ENCODE measurements at regions not wholly inside any gene's neighbourhood (a gene's known extent, or its start where the extent isn't known, plus 50 kb on each side); places are given as distances from the start of the nearest gene placed in this dataset.

DNA sequence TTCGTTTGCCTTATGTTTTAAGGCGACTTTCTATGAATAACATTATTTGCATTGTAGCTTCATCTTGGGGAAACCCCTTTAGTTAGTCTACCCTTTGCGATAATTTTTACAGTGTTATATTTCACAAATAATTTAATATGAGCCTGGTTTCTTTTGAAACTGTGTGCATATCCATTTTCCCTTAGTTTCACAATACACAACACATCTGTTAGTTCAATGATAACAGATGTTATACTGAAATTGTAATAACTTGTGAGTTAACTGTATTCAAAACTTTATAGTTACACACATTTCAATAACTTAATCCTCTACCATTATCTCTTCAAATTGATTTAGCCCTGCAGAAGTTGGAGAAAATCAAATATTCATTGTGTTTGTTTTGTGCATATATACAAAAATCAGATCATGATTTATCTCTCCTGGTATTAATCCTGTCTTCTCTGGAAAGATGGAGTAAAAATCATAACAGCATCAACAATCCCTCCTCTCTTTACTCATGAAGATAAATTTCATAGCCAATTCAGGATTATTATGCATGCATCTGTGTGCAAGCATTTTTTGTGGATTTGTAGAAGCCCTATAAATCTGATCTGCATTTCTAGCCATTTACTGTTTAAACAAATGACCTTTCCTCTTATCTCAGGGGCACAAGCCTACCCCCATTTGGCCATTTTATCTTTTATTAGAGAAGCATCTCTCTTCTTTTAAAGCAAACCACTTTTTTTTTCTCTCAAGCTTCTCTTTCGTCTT lies 304.0 kb downstream of the VPS13C start:
- TF ChIP-seq, protein P1, sequence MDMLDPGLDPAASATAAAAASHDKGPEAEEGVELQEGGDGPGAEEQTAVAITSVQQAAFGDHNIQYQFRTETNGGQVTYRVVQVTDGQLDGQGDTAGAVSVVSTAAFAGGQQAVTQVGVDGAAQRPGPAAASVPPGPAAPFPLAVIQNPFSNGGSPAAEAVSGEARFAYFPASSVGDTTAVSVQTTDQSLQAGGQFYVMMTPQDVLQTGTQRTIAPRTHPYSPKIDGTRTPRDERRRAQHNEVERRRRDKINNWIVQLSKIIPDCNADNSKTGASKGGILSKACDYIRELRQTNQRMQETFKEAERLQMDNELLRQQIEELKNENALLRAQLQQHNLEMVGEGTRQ (IDR thresholded peaks at IDR 0.05; ENCODE audit: low read depth, low read length) = no peak
- TF ChIP-seq CEBPB (IDR thresholded peaks at IDR 0.05; ENCODE audit: low read depth, low read length) = no peak
- no peak for TF ChIP-seq POLR2A (IDR thresholded peaks at IDR 0.05; ENCODE audit: low read depth, low read length)
- TF ChIP-seq RFX5 (IDR thresholded peaks at IDR 0.05; ENCODE audit: low read depth, low read length) = no peak
- TF ChIP-seq RCOR1 (IDR thresholded peaks at IDR 0.05; ENCODE audit: insufficient replicate concordance, low read length) = no peak
- TF ChIP-seq FOS (IDR thresholded peaks at IDR 0.05; ENCODE audit: low read depth, low read length) = no peak
- TF ChIP-seq BHLHE40 (IDR thresholded peaks at IDR 0.05; ENCODE audit: low read depth, low read length) = no peak
- no peak for TF ChIP-seq MXI1 (IDR thresholded peaks at IDR 0.05; ENCODE audit: borderline replicate concordance, low read depth, low read length)
- no peak for TF ChIP-seq SMC3 (IDR thresholded peaks at IDR 0.05; ENCODE audit: low read depth, low read length)
- no peak for TF ChIP-seq NFE2L2 (IDR thresholded peaks at IDR 0.05; ENCODE audit: low read depth, low read length)
- no peak for TF ChIP-seq RAD21 (IDR thresholded peaks at IDR 0.05; ENCODE audit: low read length)
- TF ChIP-seq CHD1 (IDR thresholded peaks at IDR 0.05; ENCODE audit: low read depth, low read length) = no peak
- TF ChIP-seq, protein P2, sequence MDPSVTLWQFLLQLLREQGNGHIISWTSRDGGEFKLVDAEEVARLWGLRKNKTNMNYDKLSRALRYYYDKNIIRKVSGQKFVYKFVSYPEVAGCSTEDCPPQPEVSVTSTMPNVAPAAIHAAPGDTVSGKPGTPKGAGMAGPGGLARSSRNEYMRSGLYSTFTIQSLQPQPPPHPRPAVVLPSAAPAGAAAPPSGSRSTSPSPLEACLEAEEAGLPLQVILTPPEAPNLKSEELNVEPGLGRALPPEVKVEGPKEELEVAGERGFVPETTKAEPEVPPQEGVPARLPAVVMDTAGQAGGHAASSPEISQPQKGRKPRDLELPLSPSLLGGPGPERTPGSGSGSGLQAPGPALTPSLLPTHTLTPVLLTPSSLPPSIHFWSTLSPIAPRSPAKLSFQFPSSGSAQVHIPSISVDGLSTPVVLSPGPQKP (IDR thresholded peaks at IDR 0.05; ENCODE audit: borderline replicate concordance, low read depth, low read length) = no peak
- TF ChIP-seq, protein P3, sequence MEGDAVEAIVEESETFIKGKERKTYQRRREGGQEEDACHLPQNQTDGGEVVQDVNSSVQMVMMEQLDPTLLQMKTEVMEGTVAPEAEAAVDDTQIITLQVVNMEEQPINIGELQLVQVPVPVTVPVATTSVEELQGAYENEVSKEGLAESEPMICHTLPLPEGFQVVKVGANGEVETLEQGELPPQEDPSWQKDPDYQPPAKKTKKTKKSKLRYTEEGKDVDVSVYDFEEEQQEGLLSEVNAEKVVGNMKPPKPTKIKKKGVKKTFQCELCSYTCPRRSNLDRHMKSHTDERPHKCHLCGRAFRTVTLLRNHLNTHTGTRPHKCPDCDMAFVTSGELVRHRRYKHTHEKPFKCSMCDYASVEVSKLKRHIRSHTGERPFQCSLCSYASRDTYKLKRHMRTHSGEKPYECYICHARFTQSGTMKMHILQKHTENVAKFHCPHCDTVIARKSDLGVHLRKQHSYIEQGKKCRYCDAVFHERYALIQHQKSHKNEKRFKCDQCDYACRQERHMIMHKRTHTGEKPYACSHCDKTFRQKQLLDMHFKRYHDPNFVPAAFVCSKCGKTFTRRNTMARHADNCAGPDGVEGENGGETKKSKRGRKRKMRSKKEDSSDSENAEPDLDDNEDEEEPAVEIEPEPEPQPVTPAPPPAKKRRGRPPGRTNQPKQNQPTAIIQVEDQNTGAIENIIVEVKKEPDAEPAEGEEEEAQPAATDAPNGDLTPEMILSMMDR (conservative IDR thresholded peaks at IDR 0.05; ENCODE audit: low read depth, low read length) = no peak
- no peak for TF ChIP-seq MAZ (IDR thresholded peaks at IDR 0.05; ENCODE audit: borderline replicate concordance, low read depth, low read length)
- no peak for TF ChIP-seq MAFK (IDR thresholded peaks at IDR 0.05; ENCODE audit: low read depth, low read length)
- no peak overlapping the region for H3K4ac ChIP-seq (ENCODE audit: low read depth, low read length)
- H3K14ac ChIP-seq (replicated peaks; ENCODE audit: low read depth, low read length) = no peak overlapping the region
- no TSS peak for BruUV-seq (replicated peaks)
- H3K4me2 ChIP-seq (ENCODE audit: low read depth, low read length) = no peak overlapping the region
- no peak overlapping the region for H2BK5ac ChIP-seq (ENCODE audit: low read depth, low read length, poor library complexity, severe bottlenecking)
- dilution Hi-C loops (cut with HindIII; ENCODE audit: low sequenced_read_pairs, unreplicated experiment) (no loop called here), in situ Hi-C loops (cut with MboI; ENCODE audit: low sequenced_read_pairs) (no loop called here), intact Hi-C loops (cut with micrococcal nuclease) (no loop called here)
- no peak overlapping the region for H2BK120ac ChIP-seq (ENCODE audit: low read depth, low read length)
- H3K79me1 ChIP-seq (ENCODE audit: low read depth in 1 of 2, low read length in 2 of 2) = no peaks in the 10 kb centered on the region
- DNase-seq = no peak
- H3K9me1 ChIP-seq (ENCODE audit: insufficient read depth, low read length) = no peaks in the 10 kb centered on the region
- H3K4me1 ChIP-seq (ENCODE audit: control insufficient read depth, insufficient read depth, low read length) = no peaks in the 10 kb centered on the region
- POLR2A ChIA-PET (ENCODE audit: unreplicated experiment) = no interaction called here
- no CpG with 5 or more reads among the region's 4 CpGs for WGBS, 2 experiments (ENCODE audit: extremely low coverage in 2 of 2, insufficient read length in 1 of 2)
- no peak overlapping the region for H2AFZ ChIP-seq (replicated peaks; ENCODE audit: low read length, poor library complexity)
- no peak overlapping the region for H3K4me3 ChIP-seq (ENCODE audit: insufficient read depth, low read depth, low read length)
- ATAC-seq (ENCODE audit: low read depth) = no peak
- H4K20me1 ChIP-seq (ENCODE audit: insufficient read depth, low read length) = no peaks in the 10 kb centered on the region
- H2BK20ac ChIP-seq (ENCODE audit: low read depth, low read length) = no peak overlapping the region
- no peak overlapping the region for H4K5ac ChIP-seq (ENCODE audit: low read depth, low read length)
- no peak overlapping the region for H3K9ac ChIP-seq (ENCODE audit: low read depth, low read length)
- no peak overlapping the region for H2AK5ac ChIP-seq (ENCODE audit: low read depth, low read length)
- no peak overlapping the region for H3K18ac ChIP-seq (ENCODE audit: low read depth, low read length)
- CTCF ChIA-PET = no interaction called here
- no peak overlapping the region for H2BK15ac ChIP-seq (ENCODE audit: low read depth, low read length)
- H3K9me3 ChIP-seq (ENCODE audit: control insufficient read depth, insufficient read depth, low read length) = no peaks in the 10 kb centered on the region
- H3K27ac ChIP-seq (ENCODE audit: insufficient read depth, low read length) = no peak overlapping the region
- no peaks in the 10 kb centered on the region for H3K36me3 ChIP-seq (ENCODE audit: control insufficient read depth, insufficient read depth, low read length)
- H3K27me3 ChIP-seq (ENCODE audit: control insufficient read depth, insufficient read depth, low read length) = no peaks in the 10 kb centered on the region
- H2AK9ac ChIP-seq (replicated peaks; ENCODE audit: low read depth, low read length, poor library complexity) = no peak overlapping the region
- no peak overlapping the region for H3K23ac ChIP-seq (ENCODE audit: low read depth, low read length)
- no peak overlapping the region for H4K8ac ChIP-seq (ENCODE audit: low read depth in 2 of 2, low read length in 2 of 2)
- no peak overlapping the region for H3K56ac ChIP-seq (ENCODE audit: extremely low read depth, insufficient read depth, low read length)
- no peak overlapping the region for H4K91ac ChIP-seq (ENCODE audit: insufficient read depth, low read depth, low read length)
